Stimulated activated CD4-positive, alpha-beta T cell treated with anti-CD3 and anti-CD28 coated beads, Interleukin-12 subunit alpha, Interleukin-12 subunit beta, amount 100 ng/mL, for 48 hours (primary cell): ENCODE measurements at regions not wholly inside any gene's neighbourhood (a gene's known extent, or its start where the extent isn't known, plus 50 kb on each side); places are given as distances from the start of the nearest gene placed in this dataset.

Experiments used
- DNase-seq, 3 donors: peaks; one replicate each; pipeline ENCODE4 v3.0.0-alpha.2; 2020; ENCODE audit warnings: low read depth in 2 of 3, low spot score in 1 of 3

- no peak for DNase-seq
Measured at GRCh38 chr2:217075268-217076057, 215.6 kb upstream of the TNP1 start.

GRCh38 chr2:217074576-217075255 is 214.9 kb upstream of the TNP1 start:
- DNase-seq = no peak

DNA sequence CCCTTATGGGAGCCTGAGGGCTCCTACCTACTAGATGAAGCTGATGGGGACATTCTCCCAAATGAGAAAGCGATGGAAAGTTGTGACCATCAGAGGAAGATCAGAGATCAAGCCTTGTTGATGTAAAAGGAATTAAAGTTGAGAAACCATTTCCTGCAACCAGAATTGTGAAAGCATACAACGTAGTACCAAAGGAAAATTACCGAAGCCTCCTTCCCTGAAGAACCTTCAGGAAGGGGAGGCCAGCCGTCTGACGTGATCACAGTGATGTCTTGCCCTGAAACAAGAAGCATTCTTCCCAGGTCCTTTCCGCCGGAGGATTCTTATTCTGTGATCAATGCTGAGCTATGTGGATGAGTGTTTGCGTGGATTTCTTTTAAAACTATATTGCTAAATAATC is 211.6 kb upstream of the TNP1 start:
- no peak for DNase-seq

DNA sequence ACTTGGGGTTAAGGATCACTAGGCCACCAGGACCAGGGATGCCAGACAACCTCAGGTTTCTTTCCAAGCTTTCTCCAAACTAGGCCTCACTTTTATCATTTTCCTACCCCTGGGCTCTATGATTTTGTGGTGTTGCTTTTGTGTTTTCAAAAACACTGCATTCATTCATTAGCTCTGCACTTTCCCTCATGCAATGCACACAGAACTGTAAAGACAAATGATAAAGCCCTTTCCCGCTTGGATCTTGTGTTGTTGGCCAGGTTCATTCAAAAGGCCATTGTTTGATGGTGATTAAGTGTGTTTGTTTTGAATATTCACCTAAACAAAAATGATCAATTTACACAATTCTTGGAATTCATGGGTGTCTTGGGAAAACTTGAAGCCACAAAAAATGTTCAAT is 210.7 kb upstream of the TNP1 start:
- DNase-seq = no peak

GRCh38 chr2:217070043-217070430 is 210.2 kb upstream of the TNP1 start:
- no peak for DNase-seq

GRCh38 chr2:217069263-217070042 is 209.6 kb upstream of the TNP1 start:
- DNase-seq = no peak

DNA sequence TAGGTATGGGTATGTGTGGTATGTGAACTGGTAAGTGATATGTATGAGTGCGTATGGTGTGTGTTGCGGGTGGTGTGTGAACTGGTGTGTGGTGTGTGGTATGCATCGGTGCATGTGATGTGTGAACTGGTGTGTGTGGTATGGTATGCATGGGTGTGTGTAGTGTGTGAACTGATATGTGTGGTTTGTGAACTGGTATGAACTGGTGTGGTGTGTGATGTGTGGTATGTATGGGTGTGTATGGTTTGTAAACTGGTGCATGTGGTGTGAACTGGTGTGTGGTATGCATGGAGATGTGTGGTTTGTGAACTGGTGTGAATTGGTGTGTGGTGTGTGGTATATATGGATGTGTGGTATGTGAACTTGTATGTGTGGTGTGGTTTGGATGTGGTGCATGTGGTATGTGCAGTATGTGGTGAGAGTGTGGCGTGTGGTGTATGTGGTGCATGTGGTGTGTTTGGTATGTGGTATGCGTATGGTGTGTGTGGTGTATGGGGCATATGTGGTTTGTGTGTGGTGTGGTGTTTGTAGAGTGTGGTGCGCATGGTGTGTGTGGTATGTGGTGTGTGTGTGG is 208.9 kb upstream of the TNP1 start:
- no peak for DNase-seq

GRCh38 chr2:217067787-217068186 is 207.9 kb upstream of the TNP1 start:
- DNase-seq = no peak

GRCh38 chr2:217066510-217067270 is 206.8 kb upstream of the TNP1 start:
- DNase-seq = no peak

DNA sequence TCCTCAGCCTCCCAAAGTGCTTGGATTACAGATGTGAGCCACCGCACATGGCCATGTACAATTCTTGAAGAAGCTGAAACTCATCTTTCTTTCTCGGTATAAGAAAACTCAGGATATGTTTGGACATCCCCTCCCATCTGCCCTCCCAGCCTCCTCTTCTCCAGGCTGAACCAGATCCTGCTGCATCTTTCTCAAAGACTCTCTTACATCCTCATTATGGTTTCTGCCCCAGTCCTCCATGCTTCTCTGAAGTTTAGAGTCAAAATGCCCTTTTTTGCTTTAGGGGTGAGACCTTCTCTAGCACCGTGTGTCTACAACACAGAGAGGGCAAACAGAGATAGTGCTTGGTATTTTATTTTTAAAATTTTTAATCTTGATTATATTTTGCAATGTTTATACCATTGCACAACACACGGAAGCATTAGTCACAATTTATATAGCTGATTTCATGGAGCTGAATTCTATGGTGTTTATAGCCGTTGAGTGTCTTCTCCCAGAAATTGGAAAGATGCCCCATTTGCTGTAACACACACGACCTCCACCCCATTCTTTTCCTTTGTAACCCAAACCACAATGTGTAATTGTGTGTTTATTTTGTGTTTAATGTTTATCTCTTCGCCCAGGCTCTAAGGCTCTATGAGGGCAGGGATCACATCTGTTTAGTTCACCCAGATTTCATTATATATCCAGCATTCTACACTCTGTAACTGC is 206.0 kb upstream of the TNP1 start:
- no peak for DNase-seq

DNA sequence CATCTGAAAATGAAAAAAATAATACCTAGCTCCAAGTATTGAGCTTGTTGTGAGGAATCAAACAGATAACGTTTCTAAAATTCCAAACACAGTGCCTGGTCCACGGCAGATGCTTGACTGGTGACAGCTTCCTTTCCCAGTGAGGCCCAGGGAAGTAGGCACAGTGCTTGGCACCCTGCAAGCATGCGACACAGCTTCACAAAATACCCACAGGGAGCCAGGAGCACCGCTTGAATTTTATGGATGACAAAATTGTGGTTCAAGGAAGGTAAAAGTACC is 205.1 kb upstream of the TNP1 start:
- no peak for DNase-seq

DNA sequence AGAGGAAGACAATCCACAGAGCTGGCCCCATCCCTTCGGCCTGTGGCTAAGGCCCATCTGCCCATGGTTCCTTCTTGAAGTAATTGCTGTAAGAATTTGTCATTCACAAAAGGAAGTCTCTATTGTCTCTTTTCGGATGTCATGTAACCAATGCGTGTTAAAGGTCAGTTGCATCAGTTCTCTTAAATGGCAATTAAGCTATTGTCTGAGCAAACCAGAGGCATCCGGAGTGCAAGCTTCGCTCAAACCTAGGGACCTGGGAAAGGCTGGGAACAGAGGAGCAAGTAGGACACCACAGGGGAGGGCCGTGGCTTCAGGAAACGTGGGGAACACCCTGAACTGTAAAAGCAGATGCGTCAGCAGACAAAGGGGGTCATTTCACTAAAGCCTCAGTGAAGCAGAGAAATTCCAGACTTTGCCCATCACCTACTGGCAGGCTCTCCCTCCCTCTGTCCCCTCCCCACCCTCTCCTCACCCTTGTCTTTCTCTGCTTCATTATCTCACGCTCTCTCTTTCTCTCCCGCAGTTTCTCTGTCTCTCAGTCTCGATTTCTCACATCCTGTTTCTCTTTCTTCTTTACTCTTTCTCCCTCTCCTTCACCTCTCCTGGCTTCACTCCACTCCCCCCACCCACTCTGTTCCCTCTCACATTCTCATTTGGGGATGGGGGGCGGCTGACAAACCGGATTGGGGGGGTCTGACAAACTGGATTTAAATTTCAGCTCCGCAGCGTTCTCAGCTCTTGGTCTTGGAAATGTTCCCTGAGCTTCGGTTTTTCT is 204.6 kb upstream of the TNP1 start:
- no peak for DNase-seq

DNA sequence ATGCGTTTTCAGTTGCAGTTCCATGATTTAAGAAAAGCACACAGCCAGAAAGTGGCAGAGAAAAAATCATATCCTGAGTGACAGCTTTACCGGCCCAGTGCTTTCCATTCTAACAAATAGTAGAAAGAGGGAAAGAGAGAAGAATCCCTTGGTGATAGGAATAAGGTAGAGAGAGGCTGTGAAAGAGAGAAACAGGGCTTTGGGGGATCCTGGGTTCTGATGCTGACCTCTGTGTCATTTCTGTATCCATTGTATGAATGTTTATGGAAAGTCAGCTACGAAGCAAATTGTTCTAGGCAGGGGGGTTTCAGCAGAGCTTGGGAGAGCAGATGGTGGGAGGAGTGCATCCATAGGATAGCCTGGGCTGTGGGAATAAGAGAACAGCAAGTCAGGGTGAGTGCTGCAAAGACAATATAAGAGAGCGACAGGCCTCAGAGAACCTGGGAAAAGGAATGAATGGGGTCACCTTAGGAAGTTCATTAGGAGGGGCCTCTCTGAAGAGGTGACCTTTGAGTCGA is 203.4 kb upstream of the TNP1 start:
- no peak for DNase-seq

DNA sequence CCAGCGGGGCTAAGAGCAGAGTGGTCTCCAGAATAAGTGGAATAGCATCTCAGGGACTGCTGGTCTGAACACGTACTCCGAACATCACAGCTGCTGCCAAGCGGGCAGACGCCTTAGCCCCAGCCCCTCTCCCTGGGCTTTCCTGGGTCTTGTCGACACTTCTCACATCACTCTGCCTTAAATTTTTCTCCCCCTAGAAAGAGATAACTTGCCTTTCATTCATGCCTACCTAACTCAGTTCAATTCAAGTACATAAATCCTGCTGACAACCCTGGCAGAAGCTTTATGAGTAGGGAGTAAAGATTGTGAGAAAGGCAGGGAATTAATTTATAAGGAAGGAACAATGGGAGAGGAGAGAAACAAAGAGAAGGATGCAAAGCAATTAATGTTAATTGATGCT is 202.9 kb upstream of the TNP1 start:
- no peak for DNase-seq

GRCh38 chr2:217061916-217062505 is 202.1 kb upstream of the TNP1 start:
- DNase-seq = no peak

GRCh38 chr2:217060951-217061547 is 201.2 kb upstream of the TNP1 start:
- DNase-seq = no peak

- no peak for DNase-seq
Measured at GRCh38 chr2:217060516-217060915, 200.7 kb upstream of the TNP1 start.

GRCh38 chr2:217058791-217059755 is 199.2 kb upstream of the TNP1 start:
- DNase-seq = no peak
